ENCODE measurements at regions not wholly inside any gene's neighbourhood (a gene's known extent, or its start where the extent isn't known, plus 50 kb on each side); places are given as distances from the start of the nearest gene placed in this dataset.

- POLR2A ChIA-PET: no interaction called here
- Histone ChIP-seq H4K20me1 (ENCODE audit: control insufficient read depth, insufficient read depth, low read length, poor library complexity, severe bottlenecking) (no peaks in the 10 kb centered on the region), H3K9me3 (ENCODE audit: control extremely low read depth in 1 of 3, control insufficient read depth in 2 of 3, insufficient read depth in 1 of 3, low read length in 2 of 3) (no peaks in the 10 kb centered on the region), H3K4me1 (ENCODE audit: control insufficient read depth in 2 of 2, insufficient read depth in 2 of 2, low read length in 2 of 2) (no peaks in the 10 kb centered on the region), H2AFZ (ENCODE audit: insufficient read depth, low read depth, low read length, poor library complexity, severe bottlenecking) (no peak overlapping the region), H3K27me3 (replicated peaks in 1 of 4; ENCODE audit: control extremely low read depth in 1 of 4, control insufficient read depth in 3 of 4, insufficient read depth in 4 of 4, low read length in 3 of 4) (no peaks in the 10 kb centered on the region), H3K27ac (ENCODE audit: low read length in 2 of 2) (no peak overlapping the region), H3K9ac (ENCODE audit: low read length) (no peak overlapping the region), H3K79me2 (ENCODE audit: control insufficient read depth, insufficient read depth, low read length) (no peaks in the 10 kb centered on the region), H3K4me2 (replicated peaks; ENCODE audit: low read depth, low read length, poor library complexity, severe bottlenecking) (no peak overlapping the region), H3K36me3 (replicated peaks in 1 of 2; ENCODE audit: control extremely low read depth in 1 of 2, control insufficient read depth in 1 of 2, extremely low read depth in 1 of 2, insufficient read depth in 2 of 2, low read length in 1 of 2) (no peaks in the 10 kb centered on the region), H3K4me3 (ENCODE audit: control extremely low read depth in 1 of 5, extremely low read depth in 1 of 5, insufficient read depth in 1 of 5, low read depth in 2 of 5, low read length in 4 of 5) (no peak overlapping the region)
- H3K27me3 Mint-ChIP-seq: no peaks in the 10 kb centered on the region
- H3K27ac Mint-ChIP-seq: no peak overlapping the region
- H3K4me3 Mint-ChIP-seq: no peak overlapping the region
- CTCF ChIA-PET: interaction anchor here (1.2 kb wide), 1 partner anchor 9 kb away, joined by 3 read pairs; no protein-coding TSS in a partner anchor
- ATAC-seq (ENCODE audit: low read depth): no peak
- no peaks in the 10 kb centered on the region for H3K9me3 Mint-ChIP-seq (ENCODE audit: insufficient read depth)
- DNase-seq: no peak
- H3K4me1 Mint-ChIP-seq: no peaks in the 10 kb centered on the region
- intact Hi-C loops (cut with micrococcal nuclease): no loop called here
- TF ChIP-seq CTCF (IDR thresholded peaks at IDR 0.05) (no peak), EZH2 (IDR thresholded peaks at IDR 0.05; ENCODE audit: borderline replicate concordance, insufficient read depth, low read depth, low read length, poor library complexity, severe bottlenecking) (no peak)
- WGBS (ENCODE audit: insufficient coverage): no CpG with 5 or more reads among the region's 6 CpGs
Measured at GRCh38 chr18:30446605-30447004, 595.9 kb downstream of the DSC3 start.

GRCh38 chr18:30444544-30444943 lies 598.0 kb downstream of the DSC3 start:
- Histone ChIP-seq H4K20me1 (ENCODE audit: control insufficient read depth, insufficient read depth, low read length, poor library complexity, severe bottlenecking) (no peaks in the 10 kb centered on the region), H3K4me2 (replicated peaks; ENCODE audit: low read depth, low read length, poor library complexity, severe bottlenecking) (no peak overlapping the region), H3K9ac (ENCODE audit: low read length) (no peak overlapping the region), H3K4me1 (ENCODE audit: control insufficient read depth in 2 of 2, insufficient read depth in 2 of 2, low read length in 2 of 2) (no peaks in the 10 kb centered on the region), H3K4me3 (ENCODE audit: control extremely low read depth in 1 of 5, extremely low read depth in 1 of 5, insufficient read depth in 1 of 5, low read depth in 2 of 5, low read length in 4 of 5) (no peak overlapping the region), H2AFZ (ENCODE audit: insufficient read depth, low read depth, low read length, poor library complexity, severe bottlenecking) (no peak overlapping the region), H3K27ac (ENCODE audit: low read length in 2 of 2) (no peak overlapping the region), H3K36me3 (replicated peaks in 1 of 2; ENCODE audit: control extremely low read depth in 1 of 2, control insufficient read depth in 1 of 2, extremely low read depth in 1 of 2, insufficient read depth in 2 of 2, low read length in 1 of 2) (no peaks in the 10 kb centered on the region), H3K9me3 (ENCODE audit: control extremely low read depth in 1 of 3, control insufficient read depth in 2 of 3, insufficient read depth in 1 of 3, low read length in 2 of 3) (no peaks in the 10 kb centered on the region), H3K79me2 (ENCODE audit: control insufficient read depth, insufficient read depth, low read length) (no peaks in the 10 kb centered on the region), H3K27me3 (replicated peaks in 1 of 4; ENCODE audit: control extremely low read depth in 1 of 4, control insufficient read depth in 3 of 4, insufficient read depth in 4 of 4, low read length in 3 of 4) (no peaks in the 10 kb centered on the region)
- Mint-ChIP-seq H3K27me3 (no peaks in the 10 kb centered on the region), H3K9me3 (ENCODE audit: insufficient read depth) (peaks cover 3% of the 10 kb centered on the region), H3K4me3 (no peak overlapping the region), H3K4me1 (no peaks in the 10 kb centered on the region), H3K27ac (no peak overlapping the region)
- CTCF ChIA-PET: no interaction called here
- ATAC-seq (ENCODE audit: low read depth) (no peak), DNase-seq (no peak)
- no CpG with 5 or more reads among the region's 2 CpGs for WGBS (ENCODE audit: insufficient coverage)
- intact Hi-C loops (cut with micrococcal nuclease): no loop called here
- TF ChIP-seq EZH2 (IDR thresholded peaks at IDR 0.05; ENCODE audit: borderline replicate concordance, insufficient read depth, low read depth, low read length, poor library complexity, severe bottlenecking) (no peak), CTCF (IDR thresholded peaks at IDR 0.05) (no peak)
- POLR2A ChIA-PET: no interaction called here

All from B cell (primary cell).